ENCODE measurements at regions not wholly inside any gene's neighbourhood (a gene's known extent, or its start where the extent isn't known, plus 50 kb on each side); places are given as distances from the start of the nearest gene placed in this dataset.

DNA sequence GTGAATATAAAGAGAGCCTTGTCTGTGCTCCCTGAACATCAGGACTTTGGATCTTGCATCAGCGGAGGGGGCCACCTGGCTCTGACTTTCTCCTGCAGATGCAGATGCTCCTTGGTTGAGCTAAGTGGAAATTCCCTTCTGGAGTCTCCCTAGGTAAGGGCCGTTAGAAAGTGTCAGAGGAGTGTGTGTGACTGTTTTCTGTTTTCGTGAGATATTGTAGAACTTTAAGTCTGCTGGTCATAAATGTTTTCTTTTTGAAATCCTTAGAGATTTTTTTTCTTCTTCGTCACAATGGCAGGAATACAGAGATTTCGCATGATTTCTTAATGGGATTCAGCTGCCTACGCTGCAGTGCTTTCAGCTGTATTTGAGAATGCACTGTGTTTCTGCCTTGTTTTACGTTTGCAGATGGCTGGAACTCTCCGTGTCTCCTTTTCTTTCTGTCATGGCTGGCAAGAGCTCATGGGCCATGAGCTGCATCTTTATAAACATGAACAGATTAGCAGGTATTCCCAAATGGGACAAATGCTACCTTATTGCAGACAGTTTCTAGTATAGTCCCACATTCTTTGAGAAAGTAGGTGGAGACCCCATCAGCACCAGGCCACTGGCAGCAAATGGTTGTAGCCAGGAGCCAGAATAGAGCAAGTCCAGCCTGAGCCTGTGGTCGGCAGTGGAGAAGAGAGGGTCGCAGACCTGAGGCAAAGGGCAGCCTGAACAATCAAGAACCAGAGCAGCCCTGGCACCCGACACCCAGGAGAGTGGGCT, 76.2 kb upstream of the FRMD6 start:
- H3K4me1 Mint-ChIP-seq (ENCODE audit: unreplicated experiment) = peaks cover 15% of the 10 kb centered on the region
- H3K36me3 Mint-ChIP-seq (ENCODE audit: low read depth, unreplicated experiment) = no peaks in the 10 kb centered on the region
- no peak overlapping the region for H3K4me3 Mint-ChIP-seq (ENCODE audit: unreplicated experiment)
- no peaks in the 10 kb centered on the region for H3K27me3 Mint-ChIP-seq (ENCODE audit: unreplicated experiment)
- H3K9me3 Mint-ChIP-seq (ENCODE audit: unreplicated experiment) = no peaks in the 10 kb centered on the region
- DNase-seq (ENCODE audit: low spot score) = no peak
- H3K27ac Mint-ChIP-seq (ENCODE audit: unreplicated experiment) = no peak overlapping the region
- TF ChIP-seq, protein P1, sequence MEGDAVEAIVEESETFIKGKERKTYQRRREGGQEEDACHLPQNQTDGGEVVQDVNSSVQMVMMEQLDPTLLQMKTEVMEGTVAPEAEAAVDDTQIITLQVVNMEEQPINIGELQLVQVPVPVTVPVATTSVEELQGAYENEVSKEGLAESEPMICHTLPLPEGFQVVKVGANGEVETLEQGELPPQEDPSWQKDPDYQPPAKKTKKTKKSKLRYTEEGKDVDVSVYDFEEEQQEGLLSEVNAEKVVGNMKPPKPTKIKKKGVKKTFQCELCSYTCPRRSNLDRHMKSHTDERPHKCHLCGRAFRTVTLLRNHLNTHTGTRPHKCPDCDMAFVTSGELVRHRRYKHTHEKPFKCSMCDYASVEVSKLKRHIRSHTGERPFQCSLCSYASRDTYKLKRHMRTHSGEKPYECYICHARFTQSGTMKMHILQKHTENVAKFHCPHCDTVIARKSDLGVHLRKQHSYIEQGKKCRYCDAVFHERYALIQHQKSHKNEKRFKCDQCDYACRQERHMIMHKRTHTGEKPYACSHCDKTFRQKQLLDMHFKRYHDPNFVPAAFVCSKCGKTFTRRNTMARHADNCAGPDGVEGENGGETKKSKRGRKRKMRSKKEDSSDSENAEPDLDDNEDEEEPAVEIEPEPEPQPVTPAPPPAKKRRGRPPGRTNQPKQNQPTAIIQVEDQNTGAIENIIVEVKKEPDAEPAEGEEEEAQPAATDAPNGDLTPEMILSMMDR (IDR thresholded peaks at IDR 0.05; ENCODE audit: unreplicated experiment) = no peak

- TF ChIP-seq, protein P1 (IDR thresholded peaks at IDR 0.05; ENCODE audit: unreplicated experiment) = no peak
- Mint-ChIP-seq H3K4me1 (ENCODE audit: unreplicated experiment) (peaks cover 15% of the 10 kb centered on the region), H3K9me3 (ENCODE audit: unreplicated experiment) (no peaks in the 10 kb centered on the region), H3K4me3 (ENCODE audit: unreplicated experiment) (no peak overlapping the region), H3K36me3 (ENCODE audit: low read depth, unreplicated experiment) (no peaks in the 10 kb centered on the region), H3K27me3 (ENCODE audit: unreplicated experiment) (no peaks in the 10 kb centered on the region), H3K27ac (ENCODE audit: unreplicated experiment) (no peak overlapping the region)
- peak; percentile 8 for DNase-seq (ENCODE audit: low spot score)
Observed at GRCh38 chr14:51576117-51576430, 75.6 kb upstream of the FRMD6 start.

DNA sequence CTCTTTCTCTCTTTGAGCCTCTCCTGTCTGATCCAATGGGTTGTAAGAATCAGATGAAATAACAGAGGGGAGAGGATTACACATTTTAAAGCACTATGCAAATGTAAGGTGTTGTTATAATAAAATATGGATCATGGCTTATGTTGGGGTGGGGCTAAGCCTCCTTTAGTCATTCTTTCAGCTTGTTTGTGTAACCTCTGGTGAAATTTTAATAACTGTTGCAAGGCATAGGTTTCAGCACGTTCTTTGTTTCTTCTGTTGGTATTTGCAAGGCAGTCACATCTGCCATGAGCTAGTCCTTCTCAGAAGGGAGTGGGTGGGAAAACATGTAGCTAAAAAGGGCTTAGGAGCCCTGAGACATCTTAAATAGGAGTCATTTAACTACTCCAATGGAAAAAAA, 74.8 kb upstream of the FRMD6 start:
- Mint-ChIP-seq H3K9me3 (ENCODE audit: unreplicated experiment) (no peaks in the 10 kb centered on the region), H3K4me1 (ENCODE audit: unreplicated experiment) (peaks cover 15% of the 10 kb centered on the region)

DNA sequence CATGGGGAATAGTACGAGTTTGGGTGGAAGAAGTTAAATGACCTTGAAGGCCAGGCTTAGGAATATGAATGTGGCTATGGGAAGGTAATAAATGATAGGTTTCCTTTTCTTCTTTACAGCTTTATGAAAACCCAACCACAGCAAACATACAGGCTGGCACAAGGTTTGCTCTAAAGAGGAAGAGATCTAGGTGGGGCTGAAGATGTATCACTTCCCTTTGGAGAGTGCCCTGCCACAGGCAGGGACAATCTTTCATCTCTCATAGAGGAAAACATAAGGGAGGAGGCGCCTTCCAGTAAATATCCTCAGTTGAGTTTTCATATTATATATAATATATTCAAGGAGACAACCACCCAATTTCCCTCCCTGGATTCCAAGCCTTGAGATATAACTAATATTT, 72.9 kb upstream of the FRMD6 start:
- Mint-ChIP-seq H3K9me3 (ENCODE audit: unreplicated experiment) (no peaks in the 10 kb centered on the region), H3K4me3 (ENCODE audit: unreplicated experiment) (no peak overlapping the region), H3K27me3 (ENCODE audit: unreplicated experiment) (no peaks in the 10 kb centered on the region), H3K4me1 (ENCODE audit: unreplicated experiment) (peaks cover 15% of the 10 kb centered on the region), H3K36me3 (ENCODE audit: low read depth, unreplicated experiment) (no peaks in the 10 kb centered on the region), H3K27ac (ENCODE audit: unreplicated experiment) (no peak overlapping the region)
- no peak for DNase-seq (ENCODE audit: low spot score)
- TF ChIP-seq, protein P1 (IDR thresholded peaks at IDR 0.05; ENCODE audit: unreplicated experiment) = no peak

More for the DNA sequence above, 74.8 kb upstream of the FRMD6 start:
- DNase-seq (ENCODE audit: low spot score) = no peak
- H3K27ac Mint-ChIP-seq (ENCODE audit: unreplicated experiment) = no peak overlapping the region
- TF ChIP-seq, protein P1 (IDR thresholded peaks at IDR 0.05; ENCODE audit: unreplicated experiment) = no peak
- no peak overlapping the region for H3K4me3 Mint-ChIP-seq (ENCODE audit: unreplicated experiment)
- H3K27me3 Mint-ChIP-seq (ENCODE audit: unreplicated experiment) = no peaks in the 10 kb centered on the region
- no peaks in the 10 kb centered on the region for H3K36me3 Mint-ChIP-seq (ENCODE audit: low read depth, unreplicated experiment)

GRCh38 chr14:51581017-51581881, 70.5 kb upstream of the FRMD6 start:
- Mint-ChIP-seq H3K9me3 (ENCODE audit: unreplicated experiment) (no peaks in the 10 kb centered on the region), H3K27ac (ENCODE audit: unreplicated experiment) (no peak overlapping the region), H3K36me3 (ENCODE audit: low read depth, unreplicated experiment) (no peaks in the 10 kb centered on the region), H3K27me3 (ENCODE audit: unreplicated experiment) (no peaks in the 10 kb centered on the region), H3K4me1 (ENCODE audit: unreplicated experiment) (peaks cover 8% of the 10 kb centered on the region), H3K4me3 (ENCODE audit: unreplicated experiment) (no peak overlapping the region)
- TF ChIP-seq, protein P1 (IDR thresholded peaks at IDR 0.05; ENCODE audit: unreplicated experiment) = no peak
- DNase-seq (ENCODE audit: low spot score) = no peak

Measured in endothelial cell (in vitro differentiated cells).